HCT116 (cell line): ENCODE measurements at regions not wholly inside any gene's neighbourhood (a gene's known extent, or its start where the extent isn't known, plus 50 kb on each side); places are given as distances from the start of the nearest gene placed in this dataset.

ENCODE experiments used
- ATAC-seq: fragments of 200-7000 bp; cut with Tn5 transposase; 2 replicates; pipeline ENCODE4 v1.9.1; 2020; ENCODE audit warnings: mild to moderate bottlenecking, moderate library complexity
- BruUV-seq: library from RNA; stranded (reverse); fragments of 400-500 nt; replicated peaks from 2 replicates; lab custom pipeline; 2021; lab: Mats Ljungman, UMichigan
- CTCF ChIA-PET: fragments of 300-600 bp; sonication (Branson Sonifier 250); formaldehyde crosslinking; loops from one replicate; lab custom pipeline; 2021; ENCODE audit warnings: antibody characterized with exemption; lab: Charles Lee
- POLR2A ChIA-PET: fragments of 300-600, 350-600 bp; sonication (Branson Sonifier 250); formaldehyde crosslinking; loops from one replicate; lab custom pipeline; 2021; ENCODE audit warnings: antibody characterized with exemption; lab: Charles Lee
- RAD21 ChIA-PET, 2 experiments: fragments of 300-600 bp; sonication (Branson Sonifier 250); formaldehyde crosslinking; loops; one replicate each; lab custom pipeline; 2023; ENCODE audit warnings: low total read pairs in 2 of 2; ENCODE audit not compliant: uncharacterized antibody in 2 of 2, unreplicated experiment in 2 of 2, low non-redundant PET in 1 of 2; lab: Charles Lee
- DNase-seq: peaks from one replicate; pipeline ENCODE4 v3.0.0-alpha.2; 2010; ENCODE audit warnings: low read depth, low spot score
- H2AFZ ChIP-seq: fragments of 200-600 bp; shearing (Covaris generic), sonication (generic); 2 replicates; pipeline ENCODE4 v1.6.1; 2017; ENCODE audit warnings: low read depth, mixed run types, mixed read lengths, antibody characterized with exemption, low read length; ENCODE audit not compliant: poor library complexity, severe bottlenecking
- H3K27ac ChIP-seq: 2 replicates; pipeline ENCODE4 v1.5.1; 2012; ENCODE audit warnings: low read depth, low read length
- H3K27me3 ChIP-seq: fragments of 200-600 bp; sonication (generic); 2 replicates; pipeline ENCODE4 v1.6.1; 2016; ENCODE audit warnings: mixed run types, low read length, mixed read lengths; ENCODE audit not compliant: insufficient read depth
- H3K36me3 ChIP-seq, 2 experiments: fragments of 200-500 bp in 1 of 2; fragments of 200-600 bp in 1 of 2; sonication (Bioruptor generic) in 1 of 2; sonication (generic) in 1 of 2; 2 replicates each; pipeline versions ENCODE4 v1.5.1 to v1.6.1; 2014 to 2016; ENCODE audit warnings: low read length in 2 of 2, inconsistent platforms in 1 of 2, mixed read lengths in 1 of 2, mixed run types in 1 of 2; ENCODE audit not compliant: insufficient read depth in 2 of 2, control insufficient read depth in 1 of 2
- H3K4me1 ChIP-seq, 2 experiments: fragments of 200-600 bp in 1 of 2; sonication (generic) in 1 of 2; 2 replicates each; pipeline versions ENCODE4 v1.5.1 to v1.6.1; 2012 to 2017; ENCODE audit warnings: low read length in 2 of 2, inconsistent platforms in 1 of 2, mild to moderate bottlenecking in 1 of 2, mixed read lengths in 1 of 2, mixed run types in 1 of 2, moderate library complexity in 1 of 2; ENCODE audit not compliant: insufficient read depth in 2 of 2, control insufficient read depth in 1 of 2
- H3K4me2 ChIP-seq: fragments of 200-600 bp; sonication (generic); 2 replicates; pipeline ENCODE4 v1.6.1; 2017; ENCODE audit warnings: mixed run types, low read length, mixed read lengths
- H3K4me3 ChIP-seq, 2 experiments: fragments of 200-600 bp in 1 of 2; sonication (generic) in 1 of 2; replicated peaks in 1 of 2; 2 replicates each; pipeline ENCODE4 v1.5.1; 2011 to 2016; ENCODE audit warnings: low read length in 2 of 2, control low read depth in 1 of 2, low read depth in 1 of 2, mild to moderate bottlenecking in 1 of 2, mixed read lengths in 1 of 2, mixed run types in 1 of 2
- H3K79me2 ChIP-seq: fragments of 200-600 bp; sonication (generic); 2 replicates; pipeline ENCODE4 v1.6.1; 2017; ENCODE audit warnings: mild to moderate bottlenecking, mixed run types, low read length, moderate library complexity, mixed read lengths; ENCODE audit not compliant: insufficient read depth
- H3K9ac ChIP-seq: fragments of 200-600 bp; sonication (generic); 2 replicates; pipeline ENCODE4 v1.6.1; 2016; ENCODE audit warnings: low read length, mixed read lengths
- H3K9me2 ChIP-seq: fragments of 200-600 bp; sonication (generic), shearing (Covaris generic); 2 replicates; pipeline ENCODE4 v1.6.1; 2017; ENCODE audit warnings: mixed run types, mild to moderate bottlenecking, moderate library complexity; ENCODE audit not compliant: insufficient read depth
- H3K9me3 ChIP-seq, 2 experiments: fragments of 200-500 bp in 1 of 2; fragments of 200-600 bp in 1 of 2; sonication (Bioruptor generic) in 1 of 2; sonication (generic) in 1 of 2; 2 replicates each; pipeline ENCODE4 v1.6.1; 2014 to 2017; ENCODE audit warnings: low read length in 2 of 2, mixed read lengths in 2 of 2, inconsistent platforms in 1 of 2, low read depth in 1 of 2, mild to moderate bottlenecking in 1 of 2, mixed run types in 1 of 2, moderate library complexity in 1 of 2; ENCODE audit not compliant: control insufficient read depth in 1 of 2, insufficient read depth in 1 of 2
- H4K20me1 ChIP-seq: fragments of 200-600 bp; sonication (generic), shearing (Covaris generic); 2 replicates; pipeline ENCODE4 v1.6.1; 2017; ENCODE audit warnings: mixed run types, mild to moderate bottlenecking, moderate library complexity; ENCODE audit not compliant: insufficient read depth
- ATF3 ChIP-seq: IDR thresholded peaks from 2 replicates; pipeline ENCODE4 v1.6.1; 2012
- CBX3 ChIP-seq: IDR thresholded peaks from 2 replicates; pipeline ENCODE4 v1.6.1; 2012; ENCODE audit warnings: low read depth
- CEBPB ChIP-seq: IDR thresholded peaks from 2 replicates; pipeline ENCODE4 v1.6.1; 2012; ENCODE audit warnings: low read depth
- CTCF ChIP-seq, 3 experiments: fragments of 200-600 bp in 1 of 3; sonication (generic) in 1 of 3; IDR thresholded peaks in 2 of 3; conservative IDR thresholded peaks in 1 of 3; 2 replicates each; pipeline ENCODE4 v1.5.1; 2012 to 2017; ENCODE audit warnings: low read depth in 2 of 3, low read length in 2 of 3, antibody characterized with exemption in 1 of 3, borderline replicate concordance in 1 of 3, control low read depth in 1 of 3, mild to moderate bottlenecking in 1 of 3, mixed read lengths in 1 of 3, mixed run types in 1 of 3, moderate library complexity in 1 of 3; ENCODE audit not compliant: insufficient read depth in 1 of 3
- EGR1 ChIP-seq: IDR thresholded peaks from 2 replicates; pipeline ENCODE4 v1.6.1; 2012; ENCODE audit warnings: low read depth
- ELF1 ChIP-seq: IDR thresholded peaks from 2 replicates; pipeline ENCODE4 v1.6.1; 2012; ENCODE audit warnings: low read depth, borderline replicate concordance
- EZH2 ChIP-seq: fragments of 200-600 bp; sonication (generic); IDR thresholded peaks from 2 replicates; pipeline ENCODE4 v1.6.1; 2017; ENCODE audit warnings: antibody characterized with exemption, mixed run types
- EZH2phosphoT487 ChIP-seq: fragments of 200-600 bp; IDR thresholded peaks from 2 replicates; pipeline ENCODE4 v1.6.1; 2018; ENCODE audit warnings: antibody characterized with exemption, borderline replicate concordance
- JUND ChIP-seq: IDR thresholded peaks from 2 replicates; pipeline ENCODE4 v1.6.1; 2012
- POLR2A ChIP-seq: IDR thresholded peaks from 2 replicates; pipeline ENCODE4 v1.7.0; 2011; ENCODE audit warnings: borderline replicate concordance; ENCODE audit not compliant: insufficient read depth, insufficient read length; ENCODE audit errors: extremely low read depth
- RAD21 ChIP-seq: IDR thresholded peaks from 2 replicates; pipeline ENCODE4 v1.6.1; 2012; ENCODE audit warnings: low read depth, mild to moderate bottlenecking
- REST ChIP-seq: IDR thresholded peaks from 2 replicates; pipeline ENCODE4 v1.6.1; 2012; ENCODE audit warnings: low read depth
- SIN3A ChIP-seq: IDR thresholded peaks from 2 replicates; pipeline ENCODE4 v1.6.1; 2012; ENCODE audit warnings: low read depth
- SP1 ChIP-seq: IDR thresholded peaks from 2 replicates; pipeline ENCODE4 v1.6.1; 2012; ENCODE audit warnings: low read depth
- TCF7L2 ChIP-seq: IDR thresholded peaks from 2 replicates; pipeline ENCODE4 v1.7.0; 2011; ENCODE audit warnings: borderline replicate concordance, inconsistent platforms; ENCODE audit not compliant: insufficient read depth, insufficient read length; ENCODE audit errors: extremely low read depth
- YY1 ChIP-seq: IDR thresholded peaks from 2 replicates; pipeline ENCODE4 v1.6.1; 2011; ENCODE audit warnings: low read length, low read depth, moderate library complexity, mild to moderate bottlenecking; ENCODE audit not compliant: insufficient replicate concordance; ENCODE audit errors: extremely low read depth
- ZFX ChIP-seq: fragments of 450-650 bp; IDR thresholded peaks from 2 replicates; pipeline ENCODE4 v1.6.1; 2017
- ZNF274 ChIP-seq: fragments of 200-500 bp; sonication (Bioruptor generic); IDR thresholded peaks from 2 replicates; pipeline ENCODE4 v1.6.1; 2014; ENCODE audit warnings: mild to moderate bottlenecking, low read depth, low read length, inconsistent platforms
- intact Hi-C: fragments of 100-400 bp; cut with micrococcal nuclease; formaldehyde crosslinking; loops from 2 replicates; pipeline ENCODE4 v1.10.0; 2022
- TF ChIP-seq, protein P1 (sequence below): IDR thresholded peaks from 2 replicates; pipeline ENCODE4 v1.6.1; 2012
- TF ChIP-seq, protein P2 (sequence below): IDR thresholded peaks from 2 replicates; pipeline ENCODE4 v1.6.1; 2011; ENCODE audit warnings: mild to moderate bottlenecking, low read length, moderate library complexity; ENCODE audit not compliant: insufficient replicate concordance; ENCODE audit errors: extremely low read depth

- POLR2A ChIA-PET, result no interaction called here
- Histone ChIP-seq H3K27ac (no peak overlapping the region), H3K4me1 (no peaks in the 10 kb centered on the region), H3K9ac (no peak overlapping the region), H3K4me2 (no peak overlapping the region), H3K9me2 (0 out of 2 replicates have a peak, but pooled peaks cover 3% of the 10 kb centered on the region), H4K20me1 (no peaks in the 10 kb centered on the region), H2AFZ (no peak overlapping the region), H3K4me3 (no peak overlapping the region), H3K79me2 (no peaks in the 10 kb centered on the region), H3K27me3 (no peaks in the 10 kb centered on the region), H3K9me3 (no peaks in the 10 kb centered on the region), H3K36me3 (no peaks in the 10 kb centered on the region)
- RAD21 ChIA-PET, result no interaction called here
- TF ChIP-seq TCF7L2 (no peak), SP1 (no peak), EZH2phosphoT487 (no peak), JUND (no peak), ZNF274 (no peak), EZH2 (no peak), REST (no peak), CBX3 (no peak), ZFX (no peak), RAD21 (no peak), EGR1 (no peak), POLR2A (no peak), ELF1 (no peak), CTCF (IDR thresholded peaks at IDR 0.05 in 2 of 3, conservative IDR thresholded peaks at IDR 0.05 in 1 of 3; ENCODE audit: borderline replicate concordance in 1 of 3, insufficient read depth in 1 of 3, low read depth in 2 of 3, low read length in 2 of 3) (no peak), CEBPB (no peak), ATF3 (no peak), YY1 (no peak), SIN3A (no peak)
- TF ChIP-seq, protein P1, sequence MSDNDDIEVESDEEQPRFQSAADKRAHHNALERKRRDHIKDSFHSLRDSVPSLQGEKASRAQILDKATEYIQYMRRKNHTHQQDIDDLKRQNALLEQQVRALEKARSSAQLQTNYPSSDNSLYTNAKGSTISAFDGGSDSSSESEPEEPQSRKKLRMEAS, result no peak
- TF ChIP-seq, protein P2, sequence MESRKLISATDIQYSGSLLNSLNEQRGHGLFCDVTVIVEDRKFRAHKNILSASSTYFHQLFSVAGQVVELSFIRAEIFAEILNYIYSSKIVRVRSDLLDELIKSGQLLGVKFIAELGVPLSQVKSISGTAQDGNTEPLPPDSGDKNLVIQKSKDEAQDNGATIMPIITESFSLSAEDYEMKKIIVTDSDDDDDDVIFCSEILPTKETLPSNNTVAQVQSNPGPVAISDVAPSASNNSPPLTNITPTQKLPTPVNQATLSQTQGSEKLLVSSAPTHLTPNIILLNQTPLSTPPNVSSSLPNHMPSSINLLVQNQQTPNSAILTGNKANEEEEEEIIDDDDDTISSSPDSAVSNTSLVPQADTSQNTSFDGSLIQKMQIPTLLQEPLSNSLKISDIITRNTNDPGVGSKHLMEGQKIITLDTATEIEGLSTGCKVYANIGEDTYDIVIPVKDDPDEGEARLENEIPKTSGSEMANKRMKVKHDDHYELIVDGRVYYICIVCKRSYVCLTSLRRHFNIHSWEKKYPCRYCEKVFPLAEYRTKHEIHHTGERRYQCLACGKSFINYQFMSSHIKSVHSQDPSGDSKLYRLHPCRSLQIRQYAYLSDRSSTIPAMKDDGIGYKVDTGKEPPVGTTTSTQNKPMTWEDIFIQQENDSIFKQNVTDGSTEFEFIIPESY, result no peak
- intact Hi-C loops, result no loop called here
- DNase-seq, result no peak
- CTCF ChIA-PET, result no interaction called here
- ATAC-seq, result no peak
- BruUV-seq, result no TSS peak
These were observed 107.9 kb upstream of the ELOVL6 start for GRCh38 chr4:110306303-110306702.
